ENCODE measurements at regions not wholly inside any gene's neighbourhood (a gene's known extent, or its start where the extent isn't known, plus 50 kb on each side); places are given as distances from the start of the nearest gene placed in this dataset.
A peak's percentile ranks its signal among the peaks of the same experiment; 100 is the strongest.

GRCh38 chr4:14196131-14196530, 568.6 kb upstream of the BOD1L1 start:
- no peaks in the 10 kb centered on the region for H3K9me3 ChIP-seq
- no peak for DNase-seq
- 51% methylated on average over 7 of the region's 7 CpGs for WGBS (ENCODE audit: low lambda C conversion rate)
- ChIA-PET CTCF (no interaction called here), POLR2A (no interaction called here)
- H3K27ac ChIP-seq (ENCODE audit: low read depth in 2 of 2, low read length in 1 of 2), result no peak overlapping the region
- H3K27me3 ChIP-seq (ENCODE audit: insufficient read depth), result no peaks in the 10 kb centered on the region
- no peak overlapping the region for H3K9ac ChIP-seq
- H3K79me2 ChIP-seq (ENCODE audit: insufficient read depth), result no peaks in the 10 kb centered on the region
- H3F3A ChIP-seq (replicated peaks; ENCODE audit: insufficient read depth), result no peaks in the 10 kb centered on the region
- no peak overlapping the region for H3K4me2 ChIP-seq
- H3K4me1 ChIP-seq (ENCODE audit: control insufficient read depth in 1 of 2, insufficient read depth in 2 of 2, low read depth in 1 of 2, low read length in 1 of 2), result no peaks in the 10 kb centered on the region
- H2AFZ ChIP-seq (ENCODE audit: low read depth), result no peak overlapping the region
- peaks cover 3% of the 10 kb centered on the region; the same call in 1 of the 2 replicates for H3K9me2 ChIP-seq
- H3K4me3 ChIP-seq (ENCODE audit: low read depth in 2 of 2, low read length in 1 of 2), result no peak overlapping the region
- peak; percentile 99 for TF ChIP-seq REST (IDR thresholded peaks at IDR 0.05; ENCODE audit: low read depth, low read length)
- TF ChIP-seq POLR2AphosphoS5 (IDR thresholded peaks at IDR 0.05; ENCODE audit: low read depth, low read length), result no peak
- TF ChIP-seq RXRA (IDR thresholded peaks at IDR 0.05; ENCODE audit: borderline replicate concordance, low read depth), result no peak
- no peak for TF ChIP-seq GABPA (IDR thresholded peaks at IDR 0.05; ENCODE audit: low read depth)
- no peaks in the 10 kb centered on the region for H3K36me3 ChIP-seq (replicated peaks in 1 of 2; ENCODE audit: control insufficient read depth in 1 of 2, insufficient read depth in 2 of 2, low read length in 1 of 2)
- no peaks in the 10 kb centered on the region for H4K20me1 ChIP-seq (ENCODE audit: insufficient read depth)

DNA sequence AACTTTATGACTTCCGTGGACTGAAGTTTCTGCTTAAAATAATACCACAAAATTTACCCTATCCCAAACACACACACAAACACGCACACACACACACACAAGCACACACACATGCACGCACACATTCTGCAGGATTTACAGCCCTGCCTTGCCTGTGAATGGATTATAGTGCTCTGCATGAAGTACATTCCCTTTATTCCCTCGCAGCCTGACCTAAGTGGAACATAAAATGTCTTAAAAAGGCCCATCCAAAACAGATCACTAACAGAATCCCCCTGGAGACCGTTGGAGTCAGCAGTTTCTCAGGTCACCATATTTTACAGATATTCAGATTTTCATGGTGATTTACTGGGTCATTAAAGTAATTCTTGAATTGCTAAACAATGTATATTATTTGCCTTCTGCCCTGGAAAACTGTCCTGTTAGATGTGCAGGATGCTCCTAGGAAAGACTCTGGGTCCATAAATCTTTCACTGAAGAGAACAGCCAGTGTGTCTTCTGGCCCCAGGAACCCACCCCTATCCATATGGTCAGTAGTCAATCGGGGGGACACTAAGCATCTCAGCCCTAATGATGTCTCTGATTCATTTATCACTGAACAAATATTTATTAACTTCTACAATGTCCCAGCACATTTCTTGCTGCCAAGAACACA, 587.7 kb upstream of the BOD1L1 start:
- Histone ChIP-seq H3K36me3 (replicated peaks in 1 of 2; ENCODE audit: control insufficient read depth in 1 of 2, insufficient read depth in 2 of 2, low read length in 1 of 2) (no peaks in the 10 kb centered on the region), H3K79me2 (ENCODE audit: insufficient read depth) (no peaks in the 10 kb centered on the region), H2AFZ (ENCODE audit: low read depth) (no peak overlapping the region), H3K4me3 (ENCODE audit: low read depth in 2 of 2, low read length in 1 of 2) (no peak overlapping the region), H4K20me1 (ENCODE audit: insufficient read depth) (no peaks in the 10 kb centered on the region), H3K4me2 (no peak overlapping the region), H3K27me3 (ENCODE audit: insufficient read depth) (no peaks in the 10 kb centered on the region), H3F3A (replicated peaks; ENCODE audit: insufficient read depth) (no peaks in the 10 kb centered on the region), H3K27ac (ENCODE audit: low read depth in 2 of 2, low read length in 1 of 2) (no peak overlapping the region), H3K9me2 (no peaks in the 10 kb centered on the region), H3K4me1 (ENCODE audit: control insufficient read depth in 1 of 2, insufficient read depth in 2 of 2, low read depth in 1 of 2, low read length in 1 of 2) (no peaks in the 10 kb centered on the region; a peak in 1 of 4 replicates), H3K9me3 (no peaks in the 10 kb centered on the region), H3K9ac (no peak overlapping the region)
- TF ChIP-seq SMC3 (IDR thresholded peaks at IDR 0.05; ENCODE audit: low read depth, low read length) (no peak), TAF1 (IDR thresholded peaks at IDR 0.05; ENCODE audit: borderline replicate concordance, low read depth, low read length) (no peak), MXI1 (IDR thresholded peaks at IDR 0.05; ENCODE audit: low read depth, low read length) (no peak), PBX3 (IDR thresholded peaks at IDR 0.05) (no peak), NFIC (IDR thresholded peaks at IDR 0.05; ENCODE audit: borderline replicate concordance) (no peak), RXRA (IDR thresholded peaks at IDR 0.05; ENCODE audit: borderline replicate concordance, low read depth) (no peak), IRF3 (IDR thresholded peaks at IDR 0.05; ENCODE audit: low read depth, low read length) (no peak), RAD21 (IDR thresholded peaks at IDR 0.05; ENCODE audit: low read length) (no peak), TEAD4 (IDR thresholded peaks at IDR 0.05; ENCODE audit: borderline replicate concordance, insufficient read depth) (no peak), RFX5 (IDR thresholded peaks at IDR 0.05; ENCODE audit: low read length) (no peak), FOXJ3 (CRISPR knock-in tag; IDR thresholded peaks at IDR 0.05) (no peak), FOXM1 (IDR thresholded peaks at IDR 0.05; ENCODE audit: low read depth) (no peak), JUND (IDR thresholded peaks at IDR 0.05) (no peak)
- TF ChIP-seq, protein P1, sequence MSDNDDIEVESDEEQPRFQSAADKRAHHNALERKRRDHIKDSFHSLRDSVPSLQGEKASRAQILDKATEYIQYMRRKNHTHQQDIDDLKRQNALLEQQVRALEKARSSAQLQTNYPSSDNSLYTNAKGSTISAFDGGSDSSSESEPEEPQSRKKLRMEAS (IDR thresholded peaks at IDR 0.05; ENCODE audit: low read depth), result no peak
- ChIA-PET CTCF (no interaction called here), POLR2A (no interaction called here)
- WGBS (ENCODE audit: low lambda C conversion rate), result 46% methylated on average over 6 of the region's 6 CpGs
- DNase-seq, result no peak

Measured in SK-N-SH (cell line).